Upper lobe of left lung (tissue), 4 donors: ENCODE measurements at regions not wholly inside any gene's neighbourhood (a gene's known extent, or its start where the extent isn't known, plus 50 kb on each side); places are given as distances from the start of the nearest gene placed in this dataset.

Experiments used
- POLR2A ChIP-seq, 4 donors: fragments of 450-650 bp; IDR thresholded peaks; one replicate each; pipeline ENCODE4 v1.5.1; 2016 to 2017; ENCODE audit warnings: antibody characterized with exemption in 4 of 4, mild to moderate bottlenecking in 2 of 4
- TF ChIP-seq, protein P1 (sequence below), 6 experiments: fragments of 450-650 bp in 4 of 6; fragments of 200-600 bp in 2 of 6; sonication (generic) in 2 of 6; IDR thresholded peaks; one replicate each; pipeline ENCODE4 v1.5.1; 2016 to 2019; ENCODE audit warnings: antibody characterized with exemption in 6 of 6

DNA sequence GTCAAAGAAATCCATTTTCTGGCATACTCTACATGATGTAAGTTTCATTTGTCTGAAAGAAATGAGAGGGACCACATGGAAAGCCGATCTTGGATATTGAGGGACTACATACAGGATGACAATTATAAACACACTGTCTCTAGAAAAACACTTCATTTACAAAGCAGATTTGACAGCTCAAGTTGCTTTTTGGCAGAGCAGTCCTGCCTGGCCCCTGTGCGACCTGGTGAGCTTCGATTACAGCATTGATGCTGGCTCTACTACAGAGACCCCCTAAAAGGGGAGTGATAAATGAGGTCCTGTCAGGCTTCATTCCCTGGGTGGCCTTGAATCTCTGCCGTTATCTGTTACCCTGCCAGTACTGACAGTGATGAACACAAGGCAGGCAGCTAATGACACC, 215.2 kb upstream of the NOCT start:
- TF ChIP-seq, protein P1, sequence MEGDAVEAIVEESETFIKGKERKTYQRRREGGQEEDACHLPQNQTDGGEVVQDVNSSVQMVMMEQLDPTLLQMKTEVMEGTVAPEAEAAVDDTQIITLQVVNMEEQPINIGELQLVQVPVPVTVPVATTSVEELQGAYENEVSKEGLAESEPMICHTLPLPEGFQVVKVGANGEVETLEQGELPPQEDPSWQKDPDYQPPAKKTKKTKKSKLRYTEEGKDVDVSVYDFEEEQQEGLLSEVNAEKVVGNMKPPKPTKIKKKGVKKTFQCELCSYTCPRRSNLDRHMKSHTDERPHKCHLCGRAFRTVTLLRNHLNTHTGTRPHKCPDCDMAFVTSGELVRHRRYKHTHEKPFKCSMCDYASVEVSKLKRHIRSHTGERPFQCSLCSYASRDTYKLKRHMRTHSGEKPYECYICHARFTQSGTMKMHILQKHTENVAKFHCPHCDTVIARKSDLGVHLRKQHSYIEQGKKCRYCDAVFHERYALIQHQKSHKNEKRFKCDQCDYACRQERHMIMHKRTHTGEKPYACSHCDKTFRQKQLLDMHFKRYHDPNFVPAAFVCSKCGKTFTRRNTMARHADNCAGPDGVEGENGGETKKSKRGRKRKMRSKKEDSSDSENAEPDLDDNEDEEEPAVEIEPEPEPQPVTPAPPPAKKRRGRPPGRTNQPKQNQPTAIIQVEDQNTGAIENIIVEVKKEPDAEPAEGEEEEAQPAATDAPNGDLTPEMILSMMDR (IDR thresholded peaks at IDR 0.05) = no peak
- TF ChIP-seq POLR2A (IDR thresholded peaks at IDR 0.05) = no peak
